ENCODE measurements at regions not wholly inside any gene's neighbourhood (a gene's known extent, or its start where the extent isn't known, plus 50 kb on each side); places are given as distances from the start of the nearest gene placed in this dataset.
"Not testable (repeated sequence)": the region's sequence is repeated elsewhere in the genome, so short reads cannot be mapped to it uniquely, and the experiment has no call there.

DNA sequence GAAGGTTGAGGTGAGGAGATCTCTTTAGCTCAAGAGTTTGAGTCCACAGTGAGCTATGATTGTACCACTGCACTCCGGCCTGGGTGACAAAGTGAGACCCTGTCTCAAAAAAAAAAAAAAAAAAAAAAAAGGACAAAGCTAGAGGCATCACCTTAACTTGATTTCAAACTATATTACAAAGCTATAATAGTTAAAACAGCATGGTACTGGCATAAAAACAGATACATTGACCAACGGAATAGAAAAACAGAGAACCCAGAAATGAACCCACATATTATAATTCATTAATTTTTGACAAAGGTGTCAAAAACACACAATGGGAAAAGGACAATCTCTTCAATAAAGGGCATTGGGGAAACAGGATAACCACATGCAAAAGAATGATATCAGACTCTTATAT, 50.8 kb upstream of the MBOAT1 start:
- DNase-seq, result no peak

DNA sequence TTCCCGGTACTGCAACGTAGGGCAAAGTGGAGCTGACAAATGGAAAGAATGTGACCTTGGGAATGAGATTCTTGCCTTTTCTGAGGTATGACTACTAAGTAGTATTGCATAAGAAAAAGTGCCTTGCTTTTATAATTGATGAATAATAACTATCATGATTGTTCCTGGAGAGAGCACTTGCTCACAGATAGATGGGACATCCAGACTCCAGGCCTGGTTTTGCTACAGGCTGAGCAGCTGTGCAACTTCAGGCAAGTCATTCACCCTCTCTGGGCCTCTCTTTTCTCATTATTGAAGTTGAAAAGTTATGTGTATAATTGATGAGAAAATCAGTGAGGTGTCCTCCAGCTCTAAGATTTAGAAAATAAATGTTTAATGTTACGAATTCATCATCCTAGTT, 53.6 kb upstream of the MBOAT1 start:
- DNase-seq, result no peak

DNA sequence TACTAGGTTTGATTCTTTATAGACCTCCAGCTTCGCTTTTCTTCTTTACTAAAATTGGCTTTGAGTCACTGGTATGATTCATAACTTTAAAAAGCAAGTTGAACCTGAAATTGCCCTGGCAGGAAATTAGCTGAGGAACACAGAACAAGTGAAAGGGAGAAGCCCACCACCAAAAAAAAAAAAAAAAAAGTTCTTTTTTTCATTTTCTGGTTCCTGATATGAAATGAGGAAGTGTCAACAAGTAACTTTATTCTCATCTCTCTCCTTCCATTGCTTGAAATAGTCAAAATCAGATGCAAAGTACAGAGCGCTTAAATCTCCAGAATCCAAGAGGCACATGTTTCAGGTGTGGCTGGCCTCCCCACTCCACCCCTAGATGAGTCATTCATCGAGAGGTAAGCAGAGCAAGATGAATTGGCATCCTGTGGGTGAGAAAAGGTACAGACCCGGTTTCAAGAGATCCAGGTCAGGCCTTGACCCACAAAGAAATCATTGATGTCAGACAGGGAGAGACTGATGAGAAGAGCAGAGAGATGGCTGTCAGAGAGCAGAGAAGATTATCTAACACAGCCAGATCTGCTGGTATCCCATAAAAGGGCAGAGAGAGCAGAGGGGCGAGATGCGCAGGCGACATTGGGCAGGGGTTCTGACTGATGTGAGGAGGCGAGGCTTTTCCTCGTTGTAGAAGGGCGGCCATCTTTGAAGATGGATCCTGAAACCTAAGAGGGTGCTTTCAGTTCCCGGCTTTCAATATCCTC, 54.8 kb upstream of the MBOAT1 start:
- DNase-seq, result no peak

DNA sequence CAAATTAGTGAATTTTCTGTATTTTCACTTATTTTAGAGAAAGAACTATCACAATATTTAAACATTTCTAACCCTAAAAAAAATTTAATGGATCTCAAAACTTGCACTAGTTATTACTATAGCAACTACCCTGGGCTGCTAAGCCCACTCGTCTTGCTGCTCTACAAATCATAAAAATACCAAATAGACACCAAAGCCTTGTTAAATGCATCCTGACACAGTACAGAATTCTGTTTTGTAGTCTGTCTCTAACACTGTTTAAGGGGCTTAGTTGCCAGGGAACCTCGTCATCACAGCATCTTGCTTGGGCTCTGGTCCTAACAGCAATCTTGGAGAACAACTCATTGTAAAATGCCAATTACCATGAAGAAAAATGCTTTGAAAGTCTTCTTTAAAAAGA, 56.9 kb upstream of the MBOAT1 start:
- DNase-seq, result no peak

DNA sequence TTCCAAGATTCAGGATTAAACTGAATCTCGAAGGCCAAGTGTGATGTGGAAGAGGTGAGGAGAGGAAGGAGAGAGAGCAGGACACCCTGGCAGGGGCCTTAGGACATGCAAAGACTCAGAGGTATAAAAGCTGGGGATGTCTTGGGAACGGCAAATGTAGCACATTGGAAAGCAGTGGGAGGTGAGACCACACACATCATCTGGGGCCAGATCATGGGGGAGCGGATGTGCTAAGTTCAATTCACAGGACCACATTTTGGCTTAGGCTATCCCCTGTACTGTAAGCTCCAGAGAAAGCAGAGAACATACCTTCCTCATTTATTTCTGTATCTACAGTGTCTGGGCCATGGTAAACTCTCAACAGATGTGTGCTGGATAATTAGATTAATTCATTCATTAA, 59.5 kb upstream of the MBOAT1 start:
- no peak for DNase-seq

DNA sequence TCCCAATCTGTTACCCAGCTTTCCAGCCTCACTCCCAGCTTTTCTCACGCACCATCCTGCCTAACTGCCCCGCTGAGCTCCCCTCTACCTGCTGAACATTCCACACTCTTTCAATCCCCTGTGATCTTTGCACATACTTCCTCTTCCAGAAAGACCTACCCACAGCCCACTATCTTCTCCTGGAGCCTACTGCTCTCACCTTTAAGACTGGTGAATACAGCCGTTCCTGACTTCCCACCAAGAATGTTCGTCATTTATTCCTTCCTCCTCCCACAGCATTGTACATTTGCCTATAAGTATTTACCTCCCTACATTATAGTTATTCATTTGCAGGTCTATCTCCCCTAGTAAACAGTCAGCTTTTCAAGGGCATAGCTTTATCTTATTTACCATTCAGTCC, 61.9 kb upstream of the MBOAT1 start:
- DNase-seq, result no peak

DNA sequence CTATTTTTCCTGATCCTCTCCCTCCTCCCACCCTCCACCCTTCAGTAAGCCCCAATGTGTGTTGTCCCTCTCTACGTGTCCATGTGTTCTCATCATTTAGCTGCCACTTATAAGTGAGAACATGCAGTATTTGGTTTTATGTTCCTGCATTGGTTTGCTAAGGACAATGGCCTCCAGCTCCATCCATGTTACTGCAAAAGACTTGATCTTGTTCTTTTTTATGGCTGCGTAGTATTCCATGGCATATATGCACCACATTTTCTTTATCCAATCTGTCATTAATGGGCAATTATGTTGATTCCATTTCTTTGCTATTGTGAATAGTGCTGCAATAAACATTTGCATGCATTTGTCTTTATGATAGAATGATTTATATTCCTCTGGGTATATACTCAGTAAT, 63.6 kb upstream of the MBOAT1 start:
- DNase-seq, result not testable (repeated sequence)

DNA sequence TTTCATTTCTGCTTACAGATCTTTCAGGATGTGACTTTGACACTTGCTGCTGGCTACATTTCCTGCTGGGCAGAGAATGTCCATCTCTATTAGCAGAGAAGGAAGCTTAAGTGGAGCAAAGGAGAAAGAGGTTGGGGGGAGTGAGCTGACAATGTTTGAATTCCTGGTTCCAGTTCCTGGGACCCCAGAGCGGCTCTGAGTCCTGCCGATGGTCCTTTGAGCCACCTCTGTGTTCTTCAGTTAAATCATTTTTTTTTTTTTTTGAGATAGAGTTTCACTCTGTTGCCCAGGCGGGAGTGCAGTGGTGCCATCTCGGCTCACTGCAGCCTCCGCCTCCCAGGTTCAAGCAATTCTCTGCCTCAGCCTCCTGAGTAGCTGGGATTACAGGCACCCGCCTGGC, 65.5 kb upstream of the MBOAT1 start:
- DNase-seq, result not testable (repeated sequence)

DNA sequence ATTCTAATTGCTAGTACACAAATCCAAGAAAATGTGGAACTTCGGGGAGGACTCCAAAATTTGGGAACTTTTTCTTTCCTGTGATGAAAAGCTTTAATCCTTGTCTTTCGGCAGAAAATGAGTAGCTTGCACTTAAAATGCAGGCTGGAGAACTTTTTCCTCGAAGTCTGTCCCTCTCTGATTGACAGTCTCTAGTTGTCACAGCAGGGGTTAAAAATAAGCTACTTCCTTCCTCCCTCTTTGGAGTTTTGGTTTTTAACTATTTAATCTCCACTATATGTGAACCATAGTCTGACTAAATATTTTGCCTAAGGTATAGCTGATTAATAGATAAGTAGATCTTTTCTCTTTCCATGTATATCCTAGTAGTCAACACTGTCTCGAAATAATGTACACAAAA, 66.8 kb upstream of the MBOAT1 start:
- DNase-seq, result no peak

DNA sequence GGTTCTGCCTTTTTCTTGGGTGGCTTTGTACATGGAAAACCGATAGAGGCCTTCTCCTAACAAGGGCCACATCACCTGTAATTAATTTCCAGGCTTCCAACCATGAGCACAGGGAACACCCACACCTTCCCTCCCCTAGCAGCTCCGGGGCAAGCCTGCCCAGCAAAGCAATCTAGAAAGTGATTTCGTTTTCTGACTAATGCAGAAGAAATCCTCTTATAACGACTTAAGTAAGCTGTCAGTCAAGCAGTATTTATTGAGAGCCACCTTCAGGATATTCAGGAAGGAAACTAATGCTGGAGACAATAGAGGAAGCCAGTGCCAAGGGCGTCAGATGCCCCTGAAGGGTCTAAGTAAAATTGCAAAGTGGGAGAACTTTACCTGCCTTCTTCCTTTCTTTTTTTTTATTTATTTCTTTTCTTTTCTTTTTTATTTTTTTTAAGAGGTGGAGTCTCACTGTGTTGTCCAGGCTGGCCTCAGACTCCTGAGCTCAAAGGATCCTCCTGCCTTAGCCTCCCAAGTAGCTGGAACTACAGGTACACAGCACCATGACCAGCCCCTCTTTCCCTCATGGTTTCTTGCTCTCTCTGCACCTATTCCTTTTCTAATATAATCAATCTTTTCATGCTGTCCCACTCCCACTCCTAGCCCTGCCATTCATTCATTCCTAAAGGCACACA, 67.5 kb upstream of the MBOAT1 start:
- DNase-seq, result no peak

DNA sequence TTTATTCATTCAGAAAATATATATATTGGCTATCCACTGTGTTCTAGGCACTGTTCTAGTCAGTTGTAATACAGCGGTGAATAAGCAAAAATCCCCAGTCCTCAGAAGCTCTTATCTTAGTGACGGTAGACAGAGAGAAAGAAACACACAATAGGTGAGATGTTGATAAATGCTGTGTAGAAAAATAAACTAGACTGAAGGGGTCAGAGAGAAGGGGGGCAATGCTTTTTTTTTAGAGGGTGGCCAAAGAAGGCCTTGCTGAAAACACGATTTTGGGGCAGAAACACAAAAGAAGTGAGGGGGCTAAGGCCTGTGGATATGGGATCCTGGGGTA, 68.0 kb upstream of the MBOAT1 start:
- no peak for DNase-seq

DNA sequence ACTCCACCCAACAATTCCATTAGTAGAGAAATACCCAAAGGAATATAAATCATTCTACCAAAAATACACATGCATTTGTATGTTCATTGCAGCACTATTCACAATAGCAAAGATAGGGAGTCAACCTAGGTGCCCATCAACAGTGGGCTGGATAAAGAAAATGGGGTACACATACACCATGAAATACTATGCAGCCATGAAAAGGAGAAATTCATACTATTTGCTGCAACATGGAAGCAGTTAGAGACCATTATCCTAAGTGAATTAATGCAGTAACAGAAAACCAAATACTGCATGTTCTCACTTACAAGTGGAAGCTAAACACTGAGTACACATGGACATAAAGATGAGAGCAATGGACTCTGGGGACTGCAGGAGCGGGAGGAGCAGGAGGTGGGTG, 72.4 kb upstream of the MBOAT1 start:
- no peak for DNase-seq

DNA sequence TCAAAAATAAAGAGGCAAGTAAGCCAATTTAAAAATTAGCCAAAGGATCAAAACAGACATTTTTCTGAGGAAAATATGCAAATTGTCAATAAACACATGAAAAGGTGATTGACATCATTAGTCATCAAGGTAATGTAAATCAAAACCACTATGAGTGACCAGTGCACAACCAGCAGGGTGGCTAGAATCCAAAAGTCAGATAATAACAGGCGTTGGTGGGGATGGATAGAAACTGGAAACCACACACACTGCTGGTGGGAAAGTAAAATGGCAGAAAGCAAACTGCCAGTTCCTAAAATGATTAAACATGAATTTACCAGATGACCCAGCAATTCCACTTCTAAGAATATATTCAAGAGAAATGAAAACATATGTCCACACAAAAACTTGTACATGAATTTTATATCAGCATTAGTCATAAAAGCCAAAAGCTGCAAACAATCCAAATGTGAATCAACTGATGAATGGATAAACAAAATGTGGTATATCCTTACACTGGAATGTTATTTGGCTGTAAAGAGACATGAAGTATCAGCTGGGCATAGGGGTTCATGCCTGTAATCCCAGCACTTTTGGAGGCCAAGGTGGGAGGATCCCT, 74.8 kb upstream of the MBOAT1 start:
- no peak for DNase-seq

DNA sequence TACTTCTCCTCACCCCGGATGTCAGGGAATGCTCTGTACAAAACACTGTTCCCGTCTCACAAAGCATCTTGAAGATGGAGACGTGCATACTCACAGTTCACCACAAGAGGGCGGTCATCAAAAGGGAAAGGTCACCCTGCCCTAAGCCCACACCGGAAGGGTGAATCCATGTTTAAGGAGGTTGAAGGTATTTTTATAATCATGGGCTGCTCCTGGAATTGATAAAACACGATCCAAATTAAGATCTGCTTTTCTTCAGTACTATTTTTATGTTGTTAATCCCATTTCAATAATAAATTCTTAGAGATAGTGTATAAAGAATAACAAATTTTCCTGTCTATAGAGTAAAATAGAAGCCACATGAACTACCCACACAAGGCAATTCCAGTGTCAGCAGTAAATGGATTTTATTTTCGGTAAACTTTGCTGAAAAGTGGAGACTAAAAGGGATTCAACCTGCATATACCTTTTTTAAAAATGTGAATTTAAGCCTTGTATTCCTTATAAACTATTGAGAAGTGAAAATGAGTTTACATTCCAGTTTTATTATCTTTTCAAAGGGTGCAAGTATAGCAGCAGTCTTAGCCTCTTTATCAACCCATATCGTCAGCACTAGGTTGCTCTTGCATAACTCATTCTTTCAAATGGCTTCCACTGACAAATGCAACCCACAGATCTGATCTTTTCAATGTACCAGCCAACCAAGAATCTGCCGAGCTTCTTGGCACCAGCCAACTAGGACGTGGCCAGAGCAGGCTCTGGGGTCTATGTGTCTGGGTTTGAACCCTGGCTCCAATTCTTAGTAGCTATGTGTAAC, 79.7 kb upstream of the MBOAT1 start:
- DNase-seq, result peak; percentile 87

DNA sequence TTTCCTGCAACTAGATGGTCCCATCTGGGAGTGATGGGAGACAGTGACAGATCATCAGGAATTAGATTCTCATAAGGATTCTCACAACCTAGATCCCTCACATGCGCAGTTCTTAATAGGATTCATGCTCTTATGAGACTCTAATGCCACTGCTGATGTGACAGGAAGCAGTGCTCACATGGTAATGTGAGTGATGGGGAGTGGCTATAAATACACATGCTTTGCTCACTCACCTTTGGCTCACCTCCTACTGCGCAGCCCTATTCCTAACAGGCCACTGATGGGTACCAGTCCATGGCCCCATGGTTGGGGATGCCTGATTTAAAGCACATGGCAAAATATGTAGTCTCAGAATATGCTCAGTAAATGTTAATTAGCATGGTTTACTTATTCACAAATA, 80.6 kb upstream of the MBOAT1 start:
- no peak for DNase-seq

DNA sequence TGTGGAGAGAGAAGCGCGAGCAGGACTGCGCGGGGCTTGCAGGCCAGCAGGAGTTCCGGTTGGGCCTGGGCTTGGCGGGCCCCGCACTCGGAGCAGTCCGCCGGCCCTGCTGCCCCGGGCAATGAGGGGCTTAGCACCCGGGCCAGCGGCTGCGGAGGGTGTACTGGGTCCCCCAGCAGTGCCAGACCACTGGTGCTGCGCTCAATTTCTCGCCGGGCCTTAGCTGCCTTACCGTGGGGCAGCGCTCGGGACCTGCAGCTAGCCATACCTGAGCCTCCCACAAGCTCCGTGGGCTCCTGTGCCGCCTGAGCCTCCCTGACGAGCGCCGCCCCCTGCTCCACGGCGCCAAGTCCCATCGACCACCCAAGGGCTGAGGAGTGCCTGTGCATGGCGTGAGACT, 89.0 kb upstream of the MBOAT1 start:
- no peak for DNase-seq

DNA sequence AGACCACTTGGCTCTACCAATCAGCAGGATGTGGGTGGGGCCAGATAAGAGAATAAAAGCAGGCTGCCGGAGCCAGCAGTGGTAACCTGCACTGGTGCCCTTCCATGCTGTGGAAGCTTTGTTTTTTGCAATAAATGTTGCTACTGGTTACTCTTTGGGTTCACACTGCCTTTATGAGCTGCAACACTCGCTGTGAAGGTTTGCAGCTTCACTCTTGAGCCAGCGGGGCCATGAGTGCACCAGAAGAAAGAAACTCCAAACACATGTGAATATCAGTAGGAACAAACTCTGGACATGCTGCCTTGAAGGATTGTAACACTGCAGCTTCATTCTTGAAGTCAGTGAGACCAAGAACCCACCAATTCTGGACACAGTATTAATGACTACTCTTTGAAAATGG, 89.9 kb upstream of the MBOAT1 start:
- DNase-seq, result no peak

DNA sequence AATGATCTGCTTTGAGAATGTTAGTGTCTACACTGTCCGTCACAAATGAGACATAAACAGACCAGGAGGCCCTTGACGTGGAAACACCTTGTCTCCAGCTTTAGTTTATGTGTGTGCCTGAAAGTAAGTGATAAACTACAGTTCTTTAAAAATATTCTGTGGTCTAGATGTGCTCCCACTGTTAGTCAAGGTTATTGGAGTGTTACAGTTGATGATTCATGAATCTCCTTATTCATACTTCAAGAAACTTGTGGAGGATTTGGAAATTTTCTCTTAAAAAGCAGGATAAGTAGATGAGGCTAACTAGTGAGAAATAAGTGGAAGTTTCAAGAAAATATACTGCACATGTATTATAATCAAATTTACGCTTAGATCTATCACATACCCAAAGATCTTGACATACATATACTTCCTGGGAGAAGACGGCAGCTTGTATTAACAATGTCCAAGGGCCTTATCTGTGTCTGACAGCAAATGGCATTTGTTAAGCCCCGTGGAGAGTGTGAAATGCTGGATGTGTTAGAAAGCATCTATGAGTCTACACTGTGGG, 90.5 kb upstream of the MBOAT1 start:
- no peak for DNase-seq

DNA sequence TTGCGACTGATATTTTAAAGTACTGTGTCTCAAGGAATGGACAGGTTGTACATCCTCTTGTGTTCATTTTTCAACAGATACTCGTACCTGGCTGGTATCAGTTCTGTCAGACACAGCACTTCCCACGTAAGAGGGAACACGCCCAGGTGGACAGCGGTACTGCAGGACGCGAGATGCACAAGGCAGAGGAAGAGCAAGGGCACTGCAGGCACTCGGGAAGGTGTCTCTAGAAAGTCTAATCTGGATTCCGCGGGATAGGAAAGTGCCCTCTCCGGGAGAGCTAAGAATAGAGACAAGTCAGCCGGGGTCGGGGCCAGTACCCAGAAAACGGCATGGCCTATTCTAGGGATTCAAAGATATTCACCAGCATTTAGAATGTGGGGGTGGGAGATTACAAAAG, 94.2 kb upstream of the MBOAT1 start:
- DNase-seq, result no peak

DNA sequence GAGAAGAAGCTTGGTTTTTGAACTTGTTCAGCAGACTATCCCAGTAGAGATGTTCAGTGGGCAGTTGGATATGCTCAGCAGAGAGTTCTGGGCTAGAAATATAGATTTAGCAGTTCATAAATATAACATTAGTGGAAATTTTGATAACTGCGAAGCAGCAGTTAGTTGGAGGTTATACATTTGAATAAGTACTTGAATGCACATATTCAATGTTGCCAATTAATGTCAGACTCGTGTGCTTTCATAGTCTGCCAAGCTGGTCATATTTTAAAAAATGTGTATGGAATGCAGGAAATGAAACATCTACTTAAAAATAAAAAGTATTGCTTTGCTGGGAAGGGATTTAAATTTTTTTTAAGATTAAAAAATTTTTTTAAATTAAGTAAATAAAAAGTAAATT, 92.5 kb upstream of the E2F3 start:
- DNase-seq, result no peak

DNA sequence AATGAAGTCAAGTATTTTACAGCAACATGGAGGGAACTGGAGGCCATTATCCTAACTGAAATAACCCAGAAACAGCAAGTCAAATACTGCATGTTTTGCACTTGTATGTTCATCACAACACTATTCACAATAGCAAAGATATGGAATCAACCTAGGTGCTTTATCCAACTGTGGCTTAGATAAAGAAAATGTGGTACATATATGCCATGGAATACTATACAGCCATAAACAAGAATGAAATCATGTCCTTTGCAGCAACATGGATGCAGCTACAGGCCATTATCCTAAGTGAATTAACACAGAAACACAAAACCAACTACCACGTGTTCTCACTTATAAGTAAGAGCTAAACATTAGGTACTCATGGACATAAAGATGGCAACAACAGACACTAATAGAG, 91.5 kb upstream of the E2F3 start:
- no peak for DNase-seq

DNA sequence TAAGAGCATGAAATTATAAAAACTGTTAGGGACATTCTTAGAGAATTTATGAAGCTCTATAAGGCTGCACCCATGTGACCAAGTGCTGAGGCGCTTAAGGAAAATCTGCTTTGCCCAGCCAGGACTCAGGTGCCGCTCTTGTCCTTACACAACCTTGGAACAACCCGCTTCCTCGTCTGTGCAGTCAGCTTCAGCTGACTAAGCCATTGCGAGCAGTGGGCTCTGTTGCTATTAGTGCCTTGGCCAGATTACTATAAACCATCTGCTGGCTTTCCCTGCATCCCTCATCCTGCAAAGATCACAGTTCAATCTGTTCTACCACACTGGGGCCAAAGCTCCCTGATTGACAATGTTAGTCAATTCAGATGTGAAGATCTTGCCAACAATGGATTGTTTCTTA, 89.1 kb upstream of the E2F3 start:
- no peak for DNase-seq

DNA sequence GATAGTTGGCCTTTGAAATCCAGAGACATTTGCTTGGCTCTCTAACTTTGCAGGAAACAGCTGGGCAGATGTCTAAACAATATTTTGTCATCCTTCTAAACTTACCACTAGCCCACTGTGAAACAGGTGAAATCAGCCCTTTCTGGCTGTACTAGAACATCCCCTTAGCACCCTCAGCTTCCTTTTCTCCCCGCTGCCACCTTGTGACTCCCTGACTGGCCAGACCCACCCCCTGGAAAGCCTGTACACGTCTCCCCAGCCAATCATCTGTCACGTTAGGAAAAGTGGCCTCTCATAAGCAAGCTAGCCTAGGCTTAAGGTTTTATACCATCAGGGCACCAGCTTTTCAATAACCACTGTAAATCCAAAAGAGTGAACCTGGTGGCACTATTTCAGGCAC, 88.6 kb upstream of the E2F3 start:
- no peak for DNase-seq

All from activated CD8-positive, alpha-beta memory T cell treated with anti-CD3 and anti-CD28 coated beads, Interleukin-2, amount 50 U/mL, for 48 hours (primary cell).